Stimulated activated memory B cell treated with anti-CD40 and anti-IgM and Interleukin-4, amounts not matched to agents 10 μg/mL and 1 μg/mL and 100 μg/mL, for 72 hours (primary cell): ENCODE measurements at regions not wholly inside any gene's neighbourhood (a gene's known extent, or its start where the extent isn't known, plus 50 kb on each side); places are given as distances from the start of the nearest gene placed in this dataset.

Experiments used
- ATAC-seq: fragments of 150-1000 bp; cut with Tn5 transposase; 2 replicates; pipeline ENCODE4 v1.10.0; 2021
- H3K27ac Mint-ChIP-seq: one replicate; pipeline ENCODE4 v1.8.0; 2022; ENCODE audit warnings: mild to moderate bottlenecking, mixed read lengths
- H3K27me3 Mint-ChIP-seq: one replicate; pipeline ENCODE4 v1.8.0; 2022; ENCODE audit warnings: mixed read lengths
- H3K36me3 Mint-ChIP-seq: one replicate; pipeline ENCODE4 v1.8.0; 2022; ENCODE audit warnings: mixed read lengths
- H3K4me1 Mint-ChIP-seq: one replicate; pipeline ENCODE4 v1.8.0; 2022; ENCODE audit warnings: mixed read lengths
- H3K4me3 Mint-ChIP-seq: one replicate; pipeline ENCODE4 v1.8.0; 2022; ENCODE audit warnings: mild to moderate bottlenecking, moderate library complexity, mixed read lengths
- H3K9me3 Mint-ChIP-seq: one replicate; pipeline ENCODE4 v1.8.0; 2022; ENCODE audit warnings: mixed read lengths

DNA sequence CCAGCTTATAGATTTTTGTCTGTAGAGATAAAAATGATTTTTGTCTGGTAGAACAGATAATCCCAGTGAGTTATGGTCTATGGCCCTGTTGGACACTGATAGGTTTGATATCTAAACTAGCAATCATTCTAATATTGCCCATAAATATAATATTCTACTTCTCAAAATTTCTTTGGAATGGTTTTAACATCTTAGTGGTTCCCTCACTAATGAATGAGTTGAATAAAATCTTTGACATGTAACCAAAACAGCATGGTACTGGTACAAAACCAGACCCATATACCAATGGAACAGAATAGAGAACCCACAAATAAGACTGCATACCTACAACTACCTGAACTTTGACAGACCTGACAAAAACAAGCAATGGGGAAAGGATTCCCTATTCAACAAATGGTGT is 219.7 kb downstream of the SEC61B start:
- ATAC-seq, result no peak
- Mint-ChIP-seq H3K9me3 (no peaks in the 10 kb centered on the region), H3K27ac (no peak overlapping the region), H3K36me3 (no peaks in the 10 kb centered on the region), H3K27me3 (no peaks in the 10 kb centered on the region), H3K4me3 (no peak overlapping the region), H3K4me1 (peaks cover 19% of the 10 kb centered on the region)

DNA sequence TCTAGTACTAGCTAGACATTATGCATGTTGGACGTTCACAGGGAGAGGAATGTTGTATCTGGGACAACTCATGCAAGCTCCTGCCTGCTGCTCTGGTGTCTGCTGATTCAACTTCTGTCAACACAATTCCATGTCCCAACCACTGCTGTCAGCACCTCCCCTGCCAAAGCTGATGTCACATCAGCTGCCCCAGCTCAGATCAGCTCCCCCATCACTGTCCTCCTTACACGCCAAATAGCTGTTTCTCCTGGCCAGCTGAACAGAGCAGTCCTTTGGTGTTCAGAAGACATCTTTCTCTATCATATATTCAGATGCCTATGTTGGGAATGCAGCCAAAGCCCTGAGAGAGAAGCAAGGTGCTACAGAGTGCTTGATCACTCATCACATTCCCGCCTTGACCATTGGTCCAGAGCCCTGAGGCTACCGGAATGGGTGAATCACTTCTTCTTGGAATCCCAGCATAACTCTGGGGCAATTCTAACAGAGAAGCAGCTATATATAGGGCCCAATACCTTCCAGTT is 223.3 kb downstream of the SEC61B start:
- Mint-ChIP-seq H3K9me3 (no peaks in the 10 kb centered on the region), H3K36me3 (no peaks in the 10 kb centered on the region), H3K4me1 (peaks cover 2% of the 10 kb centered on the region), H3K4me3 (no peak overlapping the region), H3K27me3 (no peaks in the 10 kb centered on the region), H3K27ac (no peak overlapping the region)
- no peak for ATAC-seq

DNA sequence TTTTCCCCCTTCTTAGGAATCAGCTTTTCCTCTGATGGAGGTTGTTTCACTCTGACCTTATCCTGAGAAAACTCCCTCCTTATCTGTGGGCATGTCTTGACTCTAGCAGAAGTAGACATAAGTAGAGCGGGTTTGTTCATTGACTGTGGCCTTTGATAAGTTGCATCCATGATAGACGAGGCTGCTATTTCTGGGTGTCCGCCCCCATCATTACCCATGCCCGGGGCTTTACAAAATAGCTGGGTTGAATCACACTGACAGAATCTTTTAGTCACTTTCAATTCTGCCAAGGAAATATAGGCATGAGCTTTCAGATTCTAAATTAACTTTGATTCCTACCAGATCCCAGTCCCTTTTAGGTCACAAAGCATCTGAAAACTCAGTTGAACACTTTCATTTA is 223.8 kb downstream of the SEC61B start:
- no peak for ATAC-seq
- no peaks in the 10 kb centered on the region for H3K36me3 Mint-ChIP-seq
- no peaks in the 10 kb centered on the region for H3K4me1 Mint-ChIP-seq
- no peaks in the 10 kb centered on the region for H3K9me3 Mint-ChIP-seq
- H3K4me3 Mint-ChIP-seq, result no peak overlapping the region
- no peak overlapping the region for H3K27ac Mint-ChIP-seq
- no peaks in the 10 kb centered on the region for H3K27me3 Mint-ChIP-seq

DNA sequence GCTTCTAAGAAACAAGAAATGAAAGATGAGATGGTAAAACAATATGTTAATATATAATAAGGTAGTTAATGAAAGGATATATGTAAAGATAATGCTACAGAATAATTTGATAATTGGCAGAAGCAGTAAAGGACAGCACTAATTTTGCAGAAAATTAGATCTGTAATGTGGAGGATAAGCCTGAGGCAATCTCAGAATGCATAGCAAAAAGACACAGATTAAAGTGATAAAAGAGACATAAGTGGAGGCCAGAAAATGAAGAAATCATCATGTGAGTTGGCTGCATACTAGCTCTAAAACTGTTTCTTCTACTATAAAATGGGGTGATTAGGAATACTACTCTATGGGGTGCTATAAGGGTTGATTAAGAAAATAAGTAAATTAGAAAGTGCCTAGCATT is 225.9 kb downstream of the SEC61B start:
- no peak for ATAC-seq
- Mint-ChIP-seq H3K4me3 (no peak overlapping the region), H3K4me1 (no peaks in the 10 kb centered on the region), H3K9me3 (no peaks in the 10 kb centered on the region), H3K36me3 (no peaks in the 10 kb centered on the region), H3K27ac (no peak overlapping the region), H3K27me3 (no peaks in the 10 kb centered on the region)

DNA sequence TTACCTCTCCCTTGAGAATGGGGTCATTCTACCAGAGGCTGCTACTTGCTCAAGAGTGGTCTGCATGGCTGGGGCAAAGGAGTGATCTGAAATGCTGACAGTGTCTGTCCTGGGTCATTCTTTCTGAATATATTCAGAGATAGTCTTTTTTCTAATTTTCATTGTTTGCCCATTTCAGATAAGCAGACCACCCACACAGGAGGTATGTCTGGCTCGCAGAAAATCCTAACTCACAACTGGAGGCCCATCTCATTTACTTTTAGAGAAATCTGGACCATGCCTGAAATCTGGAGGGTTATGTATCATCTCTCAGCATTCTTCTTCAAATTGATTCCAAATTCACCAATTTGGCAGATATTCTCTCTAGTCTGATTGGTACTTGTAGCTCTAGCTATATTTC is 227.6 kb downstream of the SEC61B start:
- no peak overlapping the region for H3K4me3 Mint-ChIP-seq
- no peaks in the 10 kb centered on the region for H3K4me1 Mint-ChIP-seq
- peaks cover 7% of the 10 kb centered on the region for H3K36me3 Mint-ChIP-seq
- no peak overlapping the region for H3K27ac Mint-ChIP-seq
- ATAC-seq, result no peak
- H3K9me3 Mint-ChIP-seq, result peaks cover 3% of the 10 kb centered on the region
- H3K27me3 Mint-ChIP-seq, result no peaks in the 10 kb centered on the region

DNA sequence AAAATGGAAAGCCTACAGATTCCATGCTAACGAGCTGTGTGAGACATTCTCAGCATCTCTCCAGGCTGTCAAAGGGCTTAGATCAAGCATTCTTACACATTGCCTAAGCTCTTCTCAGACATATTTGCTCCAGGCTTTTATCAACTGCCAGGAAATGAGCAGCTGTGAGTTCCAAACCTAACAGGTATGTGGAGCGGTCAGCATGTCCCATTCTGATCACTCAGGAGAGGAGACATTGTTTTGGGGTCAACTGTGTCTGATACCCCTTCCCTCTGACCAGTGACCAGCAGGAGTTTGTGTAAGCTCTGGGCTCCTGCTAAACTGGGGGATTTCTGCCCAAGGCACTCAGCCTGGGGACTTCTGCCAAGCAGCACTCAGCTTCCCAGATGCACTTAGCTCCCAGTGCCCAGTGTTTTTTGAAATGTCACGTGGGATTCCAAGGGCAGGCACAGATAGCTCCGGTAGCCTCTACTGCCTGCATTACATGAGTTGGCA is 229.1 kb downstream of the SEC61B start:
- ATAC-seq, result no peak
- no peaks in the 10 kb centered on the region for H3K27me3 Mint-ChIP-seq
- no peak overlapping the region for H3K27ac Mint-ChIP-seq
- H3K4me1 Mint-ChIP-seq, result no peaks in the 10 kb centered on the region
- H3K4me3 Mint-ChIP-seq, result no peak overlapping the region
- peaks cover 3% of the 10 kb centered on the region for H3K9me3 Mint-ChIP-seq
- H3K36me3 Mint-ChIP-seq, result peaks cover 7% of the 10 kb centered on the region

DNA sequence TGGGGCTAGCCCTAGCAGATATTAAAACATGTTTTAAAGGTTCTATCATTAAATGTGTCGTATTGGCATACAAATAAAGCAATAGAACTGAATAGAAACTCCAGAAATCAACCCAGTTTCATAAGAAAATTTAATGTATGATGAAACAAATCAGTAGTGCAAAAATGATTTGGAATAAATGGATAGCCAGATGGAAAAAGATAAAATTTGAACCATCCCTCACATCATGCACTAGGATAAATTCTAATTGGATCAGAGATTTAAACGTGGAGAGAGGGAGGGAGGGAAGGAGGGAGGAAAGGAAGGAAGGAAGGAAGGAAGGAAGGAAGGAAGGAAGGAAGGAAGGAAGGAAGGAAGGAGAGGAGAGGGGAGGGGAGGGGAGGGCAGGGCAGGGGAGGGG is 235.3 kb downstream of the SEC61B start:
- ATAC-seq, result no peak
- H3K9me3 Mint-ChIP-seq, result peaks cover 3% of the 10 kb centered on the region
- no peak overlapping the region for H3K4me3 Mint-ChIP-seq
- no peaks in the 10 kb centered on the region for H3K27me3 Mint-ChIP-seq
- no peak overlapping the region for H3K27ac Mint-ChIP-seq
- no peaks in the 10 kb centered on the region for H3K4me1 Mint-ChIP-seq
- H3K36me3 Mint-ChIP-seq, result peaks cover 7% of the 10 kb centered on the region

DNA sequence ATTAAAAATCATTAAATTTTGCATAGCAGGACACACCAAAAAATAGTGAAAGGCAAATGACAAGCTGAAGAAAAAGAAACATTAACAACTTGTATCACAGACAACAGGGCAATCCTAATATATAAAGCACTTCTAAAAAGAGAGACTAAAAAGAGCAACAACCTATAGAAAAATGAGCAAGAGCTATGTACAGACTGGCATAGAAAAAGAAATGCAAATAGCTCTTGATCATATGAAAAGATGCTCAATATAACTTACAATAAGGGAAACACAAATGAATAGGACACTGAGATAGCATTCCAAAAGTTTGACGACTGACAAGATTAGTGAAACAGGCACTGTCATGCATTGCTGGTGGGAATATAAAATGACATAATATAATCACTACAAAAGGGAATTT is 235.9 kb downstream of the SEC61B start:
- H3K36me3 Mint-ChIP-seq, result peaks cover 7% of the 10 kb centered on the region
- no peak overlapping the region for H3K27ac Mint-ChIP-seq
- H3K9me3 Mint-ChIP-seq, result peaks cover 3% of the 10 kb centered on the region
- H3K27me3 Mint-ChIP-seq, result no peaks in the 10 kb centered on the region
- H3K4me3 Mint-ChIP-seq, result no peak overlapping the region
- no peak for ATAC-seq
- H3K4me1 Mint-ChIP-seq, result no peaks in the 10 kb centered on the region

DNA sequence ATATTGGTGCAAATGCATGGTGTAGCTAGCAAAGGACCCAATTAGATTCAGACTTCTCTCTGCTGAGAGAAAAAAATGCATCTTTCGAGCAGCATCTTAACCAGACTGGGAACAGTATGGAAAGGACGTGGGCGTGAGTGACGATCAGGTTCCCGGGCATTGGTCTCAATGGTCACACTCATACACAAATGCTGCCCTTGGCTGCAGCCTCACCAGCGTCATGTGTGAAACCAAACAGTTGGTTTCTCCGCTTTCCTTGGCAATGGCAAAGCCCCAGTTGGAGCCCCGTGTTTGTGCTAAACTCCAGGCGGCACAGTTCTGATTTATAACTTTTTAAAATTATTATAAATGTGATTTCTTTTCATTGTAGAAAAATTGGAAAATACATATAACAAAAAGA is 237.8 kb downstream of the SEC61B start:
- no peaks in the 10 kb centered on the region for H3K9me3 Mint-ChIP-seq
- no peak overlapping the region for H3K27ac Mint-ChIP-seq
- H3K36me3 Mint-ChIP-seq, result no peaks in the 10 kb centered on the region
- ATAC-seq, result no peak
- no peaks in the 10 kb centered on the region for H3K4me1 Mint-ChIP-seq
- no peaks in the 10 kb centered on the region for H3K27me3 Mint-ChIP-seq
- no peak overlapping the region for H3K4me3 Mint-ChIP-seq

DNA sequence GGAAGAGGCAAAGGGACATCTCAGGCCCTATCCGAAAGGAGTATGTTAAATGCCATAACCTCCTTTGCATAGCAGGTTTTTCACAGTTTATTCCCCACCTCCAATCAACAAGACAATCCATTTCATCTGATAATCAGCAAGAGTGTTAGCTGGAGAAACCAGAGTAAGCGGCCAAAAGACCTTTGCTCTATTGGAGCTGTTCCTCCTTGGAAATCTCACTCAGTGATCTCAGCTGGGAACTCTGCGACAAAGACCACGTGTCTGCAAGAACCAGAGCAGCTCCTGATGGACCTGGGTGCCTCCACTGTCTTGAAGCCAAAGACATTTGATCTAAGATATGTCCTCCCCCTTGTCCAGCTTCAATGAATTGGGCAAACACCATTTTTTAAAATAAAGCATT is 241.0 kb downstream of the SEC61B start:
- no peak overlapping the region for H3K27ac Mint-ChIP-seq
- no peaks in the 10 kb centered on the region for H3K9me3 Mint-ChIP-seq
- H3K4me3 Mint-ChIP-seq, result no peak overlapping the region
- peaks cover 17% of the 10 kb centered on the region for H3K4me1 Mint-ChIP-seq
- no peak for ATAC-seq
- H3K27me3 Mint-ChIP-seq, result no peaks in the 10 kb centered on the region
- peaks cover 6% of the 10 kb centered on the region for H3K36me3 Mint-ChIP-seq

DNA sequence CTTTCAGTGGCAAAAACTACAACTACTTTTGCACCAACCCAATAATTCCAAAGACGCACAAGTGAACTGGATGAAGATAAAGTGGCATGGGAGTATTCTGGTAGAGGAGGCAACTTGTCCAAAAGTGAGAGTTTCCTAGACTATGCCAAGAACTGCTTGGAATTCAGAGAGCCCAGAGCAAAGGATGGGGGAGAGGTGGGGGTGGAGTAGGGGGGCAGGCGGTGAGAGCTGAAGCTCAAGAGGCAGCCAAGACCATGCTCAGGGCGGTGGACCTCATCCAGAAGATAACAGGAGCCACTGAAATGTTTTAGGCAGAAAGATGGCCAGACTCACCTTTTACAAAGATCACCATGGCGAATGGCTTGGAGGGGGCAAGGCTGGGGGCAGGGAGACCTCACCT is 242.5 kb downstream of the SEC61B start:
- no peak for ATAC-seq
- Mint-ChIP-seq H3K4me3 (no peak overlapping the region), H3K4me1 (peaks cover 17% of the 10 kb centered on the region), H3K27me3 (no peaks in the 10 kb centered on the region), H3K36me3 (peaks cover 13% of the 10 kb centered on the region), H3K27ac (no peak overlapping the region), H3K9me3 (no peaks in the 10 kb centered on the region)

DNA sequence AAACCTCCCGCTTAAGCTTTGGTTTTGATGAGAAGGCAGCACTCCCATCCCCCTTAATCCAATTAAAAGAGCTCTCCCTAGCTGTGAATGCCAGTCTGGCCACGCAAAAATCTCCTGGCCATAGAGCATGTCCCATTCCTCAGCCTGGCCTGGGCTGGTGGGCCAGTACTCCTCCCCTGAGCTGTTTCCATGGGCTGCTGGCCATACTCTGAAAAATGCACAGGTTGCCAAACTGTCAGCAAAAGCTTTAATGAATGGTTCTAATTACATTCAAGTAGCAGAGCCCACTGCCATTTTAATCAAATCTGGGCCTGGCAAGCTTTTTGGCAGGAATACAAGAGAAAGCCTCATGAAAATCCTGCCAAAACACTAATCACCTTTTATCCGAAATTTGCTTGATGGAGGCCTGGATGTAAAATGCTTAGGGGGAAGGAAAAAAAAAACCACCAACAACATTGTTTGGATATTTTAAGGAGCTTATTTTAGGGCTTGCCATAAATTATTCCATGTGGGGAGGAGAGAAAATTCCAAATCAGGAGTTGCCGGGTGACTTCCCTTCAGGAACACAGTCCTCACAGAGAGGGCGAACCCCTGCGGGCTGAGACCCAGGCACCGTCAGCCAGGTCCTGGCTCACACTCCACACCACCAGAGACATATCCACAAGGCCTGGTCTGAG is 243.3 kb downstream of the SEC61B start:
- peak overlapping the region; percentile 69 for H3K27ac Mint-ChIP-seq
- H3K27me3 Mint-ChIP-seq, result no peaks in the 10 kb centered on the region
- H3K4me3 Mint-ChIP-seq, result no peak overlapping the region
- H3K9me3 Mint-ChIP-seq, result no peaks in the 10 kb centered on the region
- H3K4me1 Mint-ChIP-seq, result peaks cover 17% of the 10 kb centered on the region
- no peak for ATAC-seq
- H3K36me3 Mint-ChIP-seq, result peaks cover 13% of the 10 kb centered on the region

DNA sequence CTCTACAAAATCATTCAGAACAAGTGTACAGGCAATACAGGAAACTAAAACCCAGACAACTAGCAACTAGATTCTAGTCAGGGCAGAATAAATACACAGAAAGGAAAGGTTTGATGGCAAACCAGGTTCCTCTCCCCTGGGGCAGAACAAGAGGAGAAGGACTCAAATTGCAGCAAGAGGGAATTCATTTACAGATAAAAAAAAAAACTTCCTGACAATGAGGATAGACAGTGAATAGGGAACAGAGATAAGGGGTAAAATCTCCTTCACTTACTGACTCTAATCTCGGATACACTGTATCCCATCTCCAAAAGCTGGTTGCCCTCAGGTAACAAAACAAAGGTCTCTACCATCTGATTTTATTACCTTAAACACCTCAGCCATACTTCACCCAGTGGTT is 244.0 kb downstream of the SEC61B start:
- peaks cover 20% of the 10 kb centered on the region for H3K4me1 Mint-ChIP-seq
- no peak for ATAC-seq
- H3K36me3 Mint-ChIP-seq, result peaks cover 13% of the 10 kb centered on the region
- H3K9me3 Mint-ChIP-seq, result no peaks in the 10 kb centered on the region
- H3K27ac Mint-ChIP-seq, result peak overlapping the region; percentile 69
- H3K4me3 Mint-ChIP-seq, result no peak overlapping the region
- H3K27me3 Mint-ChIP-seq, result no peaks in the 10 kb centered on the region

DNA sequence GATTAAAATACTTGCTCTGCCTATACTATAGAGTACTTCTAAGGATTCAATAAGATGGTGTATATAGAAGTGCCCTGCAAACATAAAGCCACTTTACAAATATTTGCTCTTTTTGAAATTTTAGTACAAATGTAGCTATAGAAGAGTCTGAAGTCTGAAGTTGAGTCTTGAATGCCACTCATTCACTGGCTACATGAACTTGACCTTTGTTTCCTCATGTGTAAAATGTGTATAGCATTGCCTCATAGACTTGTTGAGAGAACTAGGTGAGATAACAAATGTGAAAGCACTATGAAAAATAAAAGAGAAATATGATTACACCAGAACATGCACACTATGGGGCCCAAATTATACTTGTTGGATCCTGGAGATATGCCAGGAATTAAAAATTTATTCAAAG is 244.7 kb downstream of the SEC61B start:
- no peak for ATAC-seq
- Mint-ChIP-seq H3K27me3 (no peaks in the 10 kb centered on the region), H3K4me1 (peaks cover 27% of the 10 kb centered on the region), H3K27ac (peak overlapping the region; percentile 99), H3K9me3 (no peaks in the 10 kb centered on the region), H3K36me3 (peaks cover 13% of the 10 kb centered on the region), H3K4me3 (no peak overlapping the region)

DNA sequence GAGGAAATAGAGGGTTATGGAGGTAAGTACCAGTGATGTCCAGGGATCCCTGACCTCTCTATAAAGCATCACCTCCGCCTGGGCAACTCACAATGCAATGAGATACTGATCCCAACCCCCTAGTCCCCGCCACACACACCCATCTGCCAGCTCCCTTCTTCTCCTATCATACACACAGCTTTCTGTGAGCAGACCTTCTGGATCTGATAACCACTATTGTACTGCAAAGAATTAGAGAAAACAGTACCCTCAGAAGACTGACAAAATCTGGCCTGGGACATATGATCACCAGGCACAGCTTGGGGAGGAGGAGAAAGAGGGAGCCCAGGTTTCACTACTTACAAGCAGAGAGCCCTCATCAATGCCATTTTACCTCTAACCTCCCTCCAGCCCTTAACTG is 249.0 kb downstream of the SEC61B start:
- no peaks in the 10 kb centered on the region for H3K9me3 Mint-ChIP-seq
- peaks cover 13% of the 10 kb centered on the region for H3K36me3 Mint-ChIP-seq
- H3K4me1 Mint-ChIP-seq, result peaks cover 55% of the 10 kb centered on the region
- H3K27ac Mint-ChIP-seq, result peak overlapping the region; percentile 99
- H3K27me3 Mint-ChIP-seq, result no peaks in the 10 kb centered on the region
- no peak overlapping the region for H3K4me3 Mint-ChIP-seq
- ATAC-seq, result no peak

DNA sequence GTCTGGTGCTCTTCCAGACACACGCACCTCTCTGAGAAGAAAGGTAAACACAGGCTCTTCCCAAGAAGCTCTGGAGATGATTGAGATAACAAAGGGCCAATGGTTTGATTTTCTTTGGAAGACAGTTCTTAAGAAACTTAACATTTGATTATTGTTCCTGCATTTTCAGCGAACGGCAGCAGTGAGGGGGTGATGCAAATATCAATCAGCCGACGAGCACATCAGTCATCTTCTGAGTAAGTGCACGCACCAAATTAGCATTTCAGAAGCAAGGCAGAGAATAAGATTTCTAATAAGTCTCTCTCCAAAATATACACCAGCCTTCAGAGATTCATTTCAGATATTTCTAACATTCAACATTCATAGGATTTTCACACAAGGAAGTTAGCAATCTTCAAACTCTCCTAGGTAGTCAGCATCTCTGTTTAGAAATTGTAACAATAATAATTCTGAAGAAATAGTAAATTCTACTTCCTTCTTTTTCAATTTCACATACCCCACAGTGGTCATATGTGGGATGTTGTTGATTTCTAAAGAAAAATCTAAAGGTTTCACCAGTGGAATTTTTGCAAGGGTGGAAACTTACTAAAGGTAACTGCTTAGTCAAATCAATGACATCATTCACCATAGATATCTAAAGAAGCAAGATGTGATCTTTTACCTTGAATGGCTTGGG is 250.3 kb downstream of the SEC61B start:
- H3K4me3 Mint-ChIP-seq, result peak overlapping the region; percentile 35
- peaks cover 58% of the 10 kb centered on the region for H3K4me1 Mint-ChIP-seq
- no peaks in the 10 kb centered on the region for H3K27me3 Mint-ChIP-seq
- H3K27ac Mint-ChIP-seq, result peak overlapping the region; percentile 99
- ATAC-seq, result peak; percentile 91
- H3K9me3 Mint-ChIP-seq, result no peaks in the 10 kb centered on the region
- H3K36me3 Mint-ChIP-seq, result peaks cover 11% of the 10 kb centered on the region
